Gastrocnemius medialis (tissue), 4 donors: ENCODE measurements at regions not wholly inside any gene's neighbourhood (a gene's known extent, or its start where the extent isn't known, plus 50 kb on each side); places are given as distances from the start of the nearest gene placed in this dataset.

ENCODE experiments used
- ATAC-seq, 2 donors: fragments of 150-250 bp; one replicate each; pipeline ENCODE4 v1.9.1; 2016
- DNase-seq, 2 donors: peaks; one replicate each; pipeline ENCODE4 v3.0.0-alpha.2; 2019
- H3K27ac ChIP-seq, 4 donors: fragments of 200-600 bp; sonication (generic); 1 replicate in 1 of 4; 2 replicates in 3 of 4; pipeline ENCODE4 v1.5.1; 2016 to 2018; ENCODE audit warnings: mild to moderate bottlenecking in 2 of 4, moderate library complexity in 1 of 4
- H3K27me3 ChIP-seq, 3 donors: fragments of 200-600 bp; sonication (generic) in 2 of 3; 1 replicate in 1 of 3; 2 replicates in 2 of 3; pipeline versions ENCODE4 v1.5.1 to v1.6.0; 2016 to 2019; ENCODE audit warnings: mild to moderate bottlenecking in 1 of 3, moderate library complexity in 1 of 3
- H3K36me3 ChIP-seq, 2 donors: fragments of 200-600 bp; sonication (generic) in 1 of 2; one replicate each; pipeline ENCODE4 v1.5.1; 2017 to 2018
- H3K4me1 ChIP-seq, 2 donors: fragments of 200-600 bp; sonication (generic) in 1 of 2; one replicate each; pipeline ENCODE4 v1.5.1; 2016 to 2017; ENCODE audit warnings: mild to moderate bottlenecking in 2 of 2
- H3K4me3 ChIP-seq, 4 donors: fragments of 200-600 bp; sonication (generic) in 3 of 4; 1 replicate in 1 of 4; 2 replicates in 3 of 4; pipeline ENCODE4 v1.5.1; 2016 to 2019; ENCODE audit warnings: mild to moderate bottlenecking in 2 of 4
- H3K9me3 ChIP-seq, 3 donors: fragments of 200-600 bp; sonication (generic) in 2 of 3; 1 replicate in 1 of 3; 2 replicates in 2 of 3; pipeline ENCODE4 v1.5.1; 2016 to 2019
- POLR2A ChIP-seq, 2 donors: fragments of 450-650 bp; IDR thresholded peaks; one replicate each; pipeline ENCODE4 v1.6.1; 2017; ENCODE audit warnings: antibody characterized with exemption in 2 of 2, mild to moderate bottlenecking in 2 of 2, moderate library complexity in 2 of 2
- in situ Hi-C, 4 donors: fragments of 200-750 bp; cut with MboI; loops; one replicate each; pipeline versions ENCODE4 v1.15.0 to v1.8.0; 2017; ENCODE audit warnings: low sequenced_read_pairs in 4 of 4
- intact Hi-C: fragments of 100-400 bp; cut with DNase I; formaldehyde crosslinking; loops from one replicate; pipeline ENCODE4 v1.15.1; 2023; ENCODE audit warnings: low total_unique reads
- TF ChIP-seq, protein P1 (sequence below), 5 experiments: fragments of 450-650 bp in 3 of 5; fragments of 200-600 bp in 2 of 5; sonication (generic) in 2 of 5; IDR thresholded peaks in 4 of 5; conservative IDR thresholded peaks in 1 of 5; 1 replicate in 4 of 5; 2 replicates in 1 of 5; pipeline ENCODE4 v1.5.1; 2016 to 2019; ENCODE audit warnings: antibody characterized with exemption in 5 of 5, mild to moderate bottlenecking in 3 of 5, moderate library complexity in 3 of 5

GRCh38 chr17:71149607-71150006 is 971.2 kb upstream of the SOX9 start:
- Histone ChIP-seq H3K27ac (no peak overlapping the region), H3K9me3 (no peaks in the 10 kb centered on the region), H3K27me3 (no peaks in the 10 kb centered on the region), H3K36me3 (no peaks in the 10 kb centered on the region), H3K4me1 (peaks cover 5 to 10% of the 10 kb centered on the region in 2 donors), H3K4me3 (no peak overlapping the region)
- TF ChIP-seq POLR2A (IDR thresholded peaks at IDR 0.05): no peak
- in situ Hi-C loops (loop anchor here in 1 of 4 donors (25.0 kb wide), 1 partner anchor 112 kb away; no protein-coding TSS in a partner anchor), intact Hi-C loops (no loop called here)
- ATAC-seq: no peak
- no peak for DNase-seq

- Histone ChIP-seq H3K27me3 (no peaks in the 10 kb centered on the region), H3K27ac (no peak overlapping the region), H3K4me1 (no peaks in the 10 kb centered on the region), H3K36me3 (no peaks in the 10 kb centered on the region), H3K4me3 (no peak overlapping the region), H3K9me3 (no peaks in the 10 kb centered on the region)
- ATAC-seq: no peak
- TF ChIP-seq POLR2A (IDR thresholded peaks at IDR 0.05): no peak
- TF ChIP-seq, protein P1, sequence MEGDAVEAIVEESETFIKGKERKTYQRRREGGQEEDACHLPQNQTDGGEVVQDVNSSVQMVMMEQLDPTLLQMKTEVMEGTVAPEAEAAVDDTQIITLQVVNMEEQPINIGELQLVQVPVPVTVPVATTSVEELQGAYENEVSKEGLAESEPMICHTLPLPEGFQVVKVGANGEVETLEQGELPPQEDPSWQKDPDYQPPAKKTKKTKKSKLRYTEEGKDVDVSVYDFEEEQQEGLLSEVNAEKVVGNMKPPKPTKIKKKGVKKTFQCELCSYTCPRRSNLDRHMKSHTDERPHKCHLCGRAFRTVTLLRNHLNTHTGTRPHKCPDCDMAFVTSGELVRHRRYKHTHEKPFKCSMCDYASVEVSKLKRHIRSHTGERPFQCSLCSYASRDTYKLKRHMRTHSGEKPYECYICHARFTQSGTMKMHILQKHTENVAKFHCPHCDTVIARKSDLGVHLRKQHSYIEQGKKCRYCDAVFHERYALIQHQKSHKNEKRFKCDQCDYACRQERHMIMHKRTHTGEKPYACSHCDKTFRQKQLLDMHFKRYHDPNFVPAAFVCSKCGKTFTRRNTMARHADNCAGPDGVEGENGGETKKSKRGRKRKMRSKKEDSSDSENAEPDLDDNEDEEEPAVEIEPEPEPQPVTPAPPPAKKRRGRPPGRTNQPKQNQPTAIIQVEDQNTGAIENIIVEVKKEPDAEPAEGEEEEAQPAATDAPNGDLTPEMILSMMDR (IDR thresholded peaks at IDR 0.05 in 4 of 5, conservative IDR thresholded peaks at IDR 0.05 in 1 of 5): no peak
- DNase-seq: no peak
- in situ Hi-C loops (no loop called here), intact Hi-C loops (no loop called here)
These were observed 963.5 kb upstream of the SOX9 start for GRCh38 chr17:71157297-71157696.

GRCh38 chr17:71158437-71158836 is 962.4 kb upstream of the SOX9 start:
- H3K4me1 ChIP-seq: no peaks in the 10 kb centered on the region
- no peaks in the 10 kb centered on the region for H3K27me3 ChIP-seq
- H3K9me3 ChIP-seq: no peaks in the 10 kb centered on the region
- no peaks in the 10 kb centered on the region for H3K36me3 ChIP-seq
- DNase-seq (no peak), ATAC-seq (no peak)
- no peak for TF ChIP-seq POLR2A (IDR thresholded peaks at IDR 0.05)
- TF ChIP-seq, protein P1 (IDR thresholded peaks at IDR 0.05 in 4 of 5, conservative IDR thresholded peaks at IDR 0.05 in 1 of 5): no peak
- intact Hi-C loops (no loop called here), in situ Hi-C loops (no loop called here)
- H3K4me3 ChIP-seq: no peak overlapping the region
- H3K27ac ChIP-seq: no peak overlapping the region

- Histone ChIP-seq H3K9me3 (no peaks in the 10 kb centered on the region), H3K27ac (no peak overlapping the region), H3K36me3 (no peaks in the 10 kb centered on the region), H3K4me1 (no peaks in the 10 kb centered on the region), H3K4me3 (no peak overlapping the region), H3K27me3 (no peaks in the 10 kb centered on the region)
- ATAC-seq (no peak), DNase-seq (no peak)
- in situ Hi-C loops (no loop called here), intact Hi-C loops (no loop called here)
- no peak for TF ChIP-seq POLR2A (IDR thresholded peaks at IDR 0.05)
- TF ChIP-seq, protein P1 (IDR thresholded peaks at IDR 0.05 in 4 of 5, conservative IDR thresholded peaks at IDR 0.05 in 1 of 5): no peak
These were observed 957.6 kb upstream of the SOX9 start for GRCh38 chr17:71163121-71163812.

DNA sequence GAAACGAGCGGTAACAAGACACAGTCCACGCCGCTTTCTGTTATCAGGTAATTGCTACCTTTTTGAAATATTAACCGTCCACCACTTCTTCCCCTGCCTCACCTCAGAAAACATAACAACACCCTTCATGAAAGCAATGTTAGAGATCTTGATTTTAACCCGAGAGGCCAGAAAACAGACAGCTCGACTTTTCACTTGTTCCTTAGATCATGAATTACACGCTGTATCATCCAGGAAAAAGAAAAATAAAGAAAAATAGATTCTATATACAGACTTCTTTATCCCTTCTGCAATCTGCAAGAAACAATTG is 957.1 kb upstream of the SOX9 start:
- Histone ChIP-seq H3K4me3 (no peak overlapping the region), H3K27me3 (no peaks in the 10 kb centered on the region), H3K4me1 (no peaks in the 10 kb centered on the region), H3K36me3 (no peaks in the 10 kb centered on the region), H3K9me3 (no peaks in the 10 kb centered on the region), H3K27ac (no peak overlapping the region)
- TF ChIP-seq POLR2A (IDR thresholded peaks at IDR 0.05): no peak
- TF ChIP-seq, protein P1 (IDR thresholded peaks at IDR 0.05 in 4 of 5, conservative IDR thresholded peaks at IDR 0.05 in 1 of 5): no peak
- intact Hi-C loops (no loop called here), in situ Hi-C loops (no loop called here)
- DNase-seq: no peak
- ATAC-seq: no peak
